SK-N-MC (cell line): ENCODE measurements at regions not wholly inside any gene's neighbourhood (a gene's known extent, or its start where the extent isn't known, plus 50 kb on each side); places are given as distances from the start of the nearest gene placed in this dataset.

Source experiments
- DNase-seq: peaks from one replicate; pipeline ENCODE4 v3.0.0-alpha.2; 2011; ENCODE audit warnings: low read depth, low spot score
- H3K27ac ChIP-seq: fragments of 200-600 bp; sonication (generic); 2 replicates; pipeline ENCODE4 v1.5.1; 2016; ENCODE audit warnings: mixed run types
- H3K36me3 ChIP-seq: fragments of 200-600 bp; sonication (generic); 2 replicates; pipeline ENCODE4 v1.6.1; 2017; ENCODE audit warnings: antibody characterized with exemption, low read length, mixed read lengths; ENCODE audit not compliant: insufficient read depth
- H3K4me3 ChIP-seq: fragments of 200-600 bp; sonication (generic); 2 replicates; pipeline ENCODE4 v1.5.1; 2016
- H3K9ac ChIP-seq: fragments of 200-600 bp; sonication (generic); 2 replicates; pipeline ENCODE4 v1.8.0; 2017; ENCODE audit warnings: mixed run types, mixed read lengths; ENCODE audit not compliant: insufficient read length
- H3K9me3 ChIP-seq: fragments of 200-600 bp; sonication (generic); 2 replicates; pipeline ENCODE4 v1.6.1; 2017; ENCODE audit warnings: low read depth, mild to moderate bottlenecking, antibody characterized with exemption, low read length, moderate library complexity, mixed read lengths
- EZH2 ChIP-seq: fragments of 200-600 bp; sonication (generic); IDR thresholded peaks from one replicate; pipeline ENCODE4 v1.6.1; 2017; ENCODE audit warnings: antibody characterized with exemption
- FOXP2 ChIP-seq: optimal IDR thresholded peaks from 2 replicates; pipeline ENCODE3; 2011; ENCODE audit warnings: mild to moderate bottlenecking, moderate library complexity; ENCODE audit not compliant: insufficient read depth; ENCODE audit errors: extremely low read length, control extremely low read depth
- POLR2AphosphoS5 ChIP-seq: IDR thresholded peaks from 2 replicates; pipeline ENCODE4 v1.6.1; 2012; ENCODE audit warnings: mild to moderate bottlenecking, low read depth, low read length, borderline replicate concordance

GRCh38 chr21:28250946-28251345 lies 741.7 kb downstream of the LTN1 start:
- Histone ChIP-seq H3K27ac (no peak overlapping the region), H3K9ac (no peak overlapping the region), H3K36me3 (no peaks in the 10 kb centered on the region), H3K4me3 (no peak overlapping the region), H3K9me3 (no peaks in the 10 kb centered on the region)
- TF ChIP-seq EZH2, result no peak
- TF ChIP-seq FOXP2, result no peak
- TF ChIP-seq POLR2AphosphoS5, result no peak
- no peak for DNase-seq

GRCh38 chr21:28247454-28248020 lies 745.1 kb downstream of the LTN1 start:
- DNase-seq, result no peak
- no peak overlapping the region for H3K9ac ChIP-seq
- TF ChIP-seq FOXP2 (no peak), EZH2 (no peak), POLR2AphosphoS5 (no peak)
- H3K4me3 ChIP-seq, result no peak overlapping the region
- H3K9me3 ChIP-seq, result no peaks in the 10 kb centered on the region
- no peak overlapping the region for H3K27ac ChIP-seq
- no peaks in the 10 kb centered on the region for H3K36me3 ChIP-seq

GRCh38 chr21:28240586-28240985 lies 752.1 kb downstream of the LTN1 start:
- no peak for TF ChIP-seq EZH2
- TF ChIP-seq POLR2AphosphoS5, result no peak
- no peak for TF ChIP-seq FOXP2
- DNase-seq, result no peak
- Histone ChIP-seq H3K9me3 (no peaks in the 10 kb centered on the region), H3K4me3 (no peak overlapping the region), H3K27ac (no peak overlapping the region), H3K36me3 (no peaks in the 10 kb centered on the region), H3K9ac (no peak overlapping the region)

- DNase-seq, result no peak
- H3K27ac ChIP-seq, result no peak overlapping the region
- H3K9me3 ChIP-seq, result no peaks in the 10 kb centered on the region
- no peaks in the 10 kb centered on the region for H3K36me3 ChIP-seq
- H3K4me3 ChIP-seq, result no peak overlapping the region
- no peak for TF ChIP-seq FOXP2
- no peak for TF ChIP-seq EZH2
- TF ChIP-seq POLR2AphosphoS5, result no peak
- no peak overlapping the region for H3K9ac ChIP-seq
Observed at GRCh38 chr21:28239340-28239739, 753.3 kb downstream of the LTN1 start.

- H3K9ac ChIP-seq, result no peak overlapping the region
- TF ChIP-seq POLR2AphosphoS5 (no peak), FOXP2 (no peak), EZH2 (no peak)
- H3K27ac ChIP-seq, result no peak overlapping the region
- no peaks in the 10 kb centered on the region for H3K9me3 ChIP-seq
- H3K4me3 ChIP-seq, result no peak overlapping the region
- DNase-seq, result no peak
- H3K36me3 ChIP-seq, result no peaks in the 10 kb centered on the region
Observed at GRCh38 chr21:28237661-28238060, 755.0 kb downstream of the LTN1 start.

GRCh38 chr21:28235169-28235895 lies 757.3 kb downstream of the LTN1 start:
- no peak for DNase-seq
- no peaks in the 10 kb centered on the region for H3K36me3 ChIP-seq

GRCh38 chr21:28234326-28234725 lies 758.4 kb downstream of the LTN1 start:
- Histone ChIP-seq H3K36me3 (no peaks in the 10 kb centered on the region), H3K27ac (no peak overlapping the region), H3K9ac (no peak overlapping the region), H3K4me3 (no peak overlapping the region), H3K9me3 (no peaks in the 10 kb centered on the region)
- no peak for DNase-seq
- TF ChIP-seq POLR2AphosphoS5 (no peak), EZH2 (no peak), FOXP2 (no peak)

More at GRCh38 chr21:28235169-28235895, 757.3 kb downstream of the LTN1 start:
- Histone ChIP-seq H3K9ac (no peak overlapping the region), H3K9me3 (no peaks in the 10 kb centered on the region), H3K27ac (no peak overlapping the region), H3K4me3 (no peak overlapping the region)
- TF ChIP-seq EZH2, result no peak
- no peak for TF ChIP-seq POLR2AphosphoS5
- no peak for TF ChIP-seq FOXP2

GRCh38 chr21:28233536-28234220 lies 759.0 kb downstream of the LTN1 start:
- H3K36me3 ChIP-seq, result no peaks in the 10 kb centered on the region
- no peak overlapping the region for H3K9ac ChIP-seq
- no peaks in the 10 kb centered on the region for H3K9me3 ChIP-seq
- H3K27ac ChIP-seq, result no peak overlapping the region
- H3K4me3 ChIP-seq, result no peak overlapping the region
- no peak for DNase-seq
- TF ChIP-seq POLR2AphosphoS5 (no peak), FOXP2 (no peak)
